Endothelial cell of umbilical vein (primary cell): ENCODE measurements at regions not wholly inside any gene's neighbourhood (a gene's known extent, or its start where the extent isn't known, plus 50 kb on each side); places are given as distances from the start of the nearest gene placed in this dataset.

Experiments used
- CTCF ChIP-seq, 2 donors: IDR thresholded peaks; 1 replicate in 1 of 2; 2 replicates in 1 of 2; pipeline ENCODE4 v1.5.1; 2011; ENCODE audit warnings: low read length in 2 of 2, mild to moderate bottlenecking in 2 of 2, moderate library complexity in 2 of 2, control low read depth in 1 of 2, inconsistent platforms in 1 of 2, low read depth in 1 of 2; ENCODE audit not compliant: insufficient read depth in 1 of 2; ENCODE audit errors: extremely low read depth in 1 of 2
- EZH2 ChIP-seq: IDR thresholded peaks from 2 replicates; pipeline ENCODE4 v1.6.1; 2012; ENCODE audit warnings: borderline replicate concordance, low read depth, mild to moderate bottlenecking, moderate library complexity, low read length, inconsistent platforms; ENCODE audit not compliant: severe bottlenecking
- JUN ChIP-seq: IDR thresholded peaks from 2 replicates; pipeline ENCODE4 v1.6.1; 2011; ENCODE audit warnings: borderline replicate concordance, low read depth; ENCODE audit not compliant: insufficient read length, insufficient read depth
- MAX ChIP-seq: IDR thresholded peaks from 2 replicates; pipeline ENCODE4 v1.6.1; 2011; ENCODE audit not compliant: insufficient read depth, insufficient read length
- POLR2A ChIP-seq: IDR thresholded peaks from 2 replicates; pipeline ENCODE4 v1.6.1; 2012; ENCODE audit warnings: low read depth, mild to moderate bottlenecking, control low read depth, low read length
- POLR2AphosphoS5 ChIP-seq: IDR thresholded peaks from 2 replicates; pipeline ENCODE4 v1.6.1; 2012; ENCODE audit warnings: low read depth, mild to moderate bottlenecking, control low read depth, low read length, moderate library complexity; ENCODE audit not compliant: insufficient read depth

- no peak for TF ChIP-seq POLR2A
- TF ChIP-seq CTCF (IDR thresholded peaks at IDR 0.05; ENCODE audit: extremely low read depth in 1 of 2, insufficient read depth in 1 of 2, low read depth in 1 of 2, low read length in 2 of 2) = no peak
- no peak for TF ChIP-seq EZH2
- TF ChIP-seq JUN = no peak
- TF ChIP-seq POLR2AphosphoS5 = no peak
- no peak for TF ChIP-seq MAX
These were observed 123.2 kb upstream of the SLC30A5 start for GRCh38 chr5:68970617-68971016.
